OCI-LY7 (cell line): ENCODE measurements at regions not wholly inside any gene's neighbourhood (a gene's known extent, or its start where the extent isn't known, plus 50 kb on each side); places are given as distances from the start of the nearest gene placed in this dataset.
A peak's percentile ranks its signal among the peaks of the same experiment; 100 is the strongest.
"Not testable (repeated sequence)": the region's sequence is repeated elsewhere in the genome, so short reads cannot be mapped to it uniquely, and the experiment has no call there.

Experiments
- BruUV-seq: library from RNA; stranded (reverse); fragments of 400-500 nt; replicated peaks from 2 replicates; lab custom pipeline; 2021; lab: Mats Ljungman, UMichigan
- CTCF ChIA-PET: fragments of 300-600 bp; sonication (Branson Sonifier 250); formaldehyde crosslinking; loops from one replicate; lab custom pipeline; 2022; ENCODE audit warnings: antibody characterized with exemption; ENCODE audit not compliant: unreplicated experiment; lab: Charles Lee
- POLR2A ChIA-PET: fragments of 300-600 bp; sonication (Branson Sonifier 250); formaldehyde crosslinking; loops from one replicate; lab custom pipeline; 2022; ENCODE audit warnings: antibody characterized with exemption; lab: Charles Lee
- DNase-seq: peaks from one replicate; pipeline ENCODE4 v3.0.0-alpha.2; 2015; ENCODE audit warnings: low spot score
- H2AFZ ChIP-seq: fragments of 200-600 bp; sonication (generic), shearing (Covaris generic); 2 replicates; pipeline ENCODE4 v1.6.1; 2014; ENCODE audit warnings: mild to moderate bottlenecking, antibody characterized with exemption, low read length, moderate library complexity
- H3K27ac ChIP-seq: fragments of 200-600 bp; sonication (generic); 2 replicates; pipeline ENCODE4 v1.5.1; 2014; ENCODE audit warnings: mixed run types, low read depth, mild to moderate bottlenecking, moderate library complexity, low read length, inconsistent platforms; ENCODE audit not compliant: poor library complexity, severe bottlenecking
- H3K36me3 ChIP-seq: fragments of 200-600 bp; sonication (generic); 2 replicates; pipeline ENCODE4 v1.6.1; 2014; ENCODE audit warnings: mild to moderate bottlenecking, antibody characterized with exemption, low read length, moderate library complexity, mixed read lengths; ENCODE audit not compliant: insufficient read depth
- H3K4me1 ChIP-seq: fragments of 200-600 bp; sonication (generic); 2 replicates; pipeline ENCODE4 v1.5.1; 2014; ENCODE audit warnings: mild to moderate bottlenecking, low read length; ENCODE audit not compliant: insufficient read depth, poor library complexity, severe bottlenecking
- H3K4me2 ChIP-seq: fragments of 200-600 bp; sonication (generic); 2 replicates; pipeline ENCODE4 v1.6.1; 2014; ENCODE audit warnings: mild to moderate bottlenecking, low read length
- H3K4me3 ChIP-seq: fragments of 200-600 bp; sonication (generic); 2 replicates; pipeline ENCODE4 v1.5.1; 2014; ENCODE audit warnings: mild to moderate bottlenecking, low read depth, low read length; ENCODE audit not compliant: poor library complexity, severe bottlenecking
- H3K79me2 ChIP-seq: fragments of 200-600 bp; sonication (generic); 2 replicates; pipeline ENCODE4 v1.6.1; 2016; ENCODE audit warnings: low read depth, mild to moderate bottlenecking, low read length, moderate library complexity, mixed read lengths; ENCODE audit not compliant: insufficient read depth
- H3K9me2 ChIP-seq: fragments of 200-600 bp; sonication (generic); 2 replicates; pipeline ENCODE4 v1.6.1; 2016; ENCODE audit warnings: mild to moderate bottlenecking, low read length, mixed read lengths; ENCODE audit not compliant: insufficient read depth
- H3K9me3 ChIP-seq: fragments of 200-600 bp; sonication (generic); 2 replicates; pipeline ENCODE4 v1.6.1; 2014; ENCODE audit warnings: mild to moderate bottlenecking, mixed run types, low read length, mixed read lengths
- H4K20me1 ChIP-seq: fragments of 200-600 bp; sonication (generic); 2 replicates; pipeline ENCODE4 v1.6.1; 2014; ENCODE audit warnings: mild to moderate bottlenecking, antibody characterized with exemption, low read length, moderate library complexity, mixed read lengths; ENCODE audit not compliant: insufficient read depth
- EZH2phosphoT487 ChIP-seq: fragments of 200-600 bp; sonication (generic); IDR thresholded peaks from 2 replicates; pipeline ENCODE4 v1.6.1; 2018; ENCODE audit warnings: low read depth, borderline replicate concordance, mild to moderate bottlenecking, mixed run types, antibody characterized with exemption, low read length, moderate library complexity, mixed read lengths
- intact Hi-C: fragments of 100-400 bp; cut with micrococcal nuclease; formaldehyde crosslinking; loops from one replicate; pipeline ENCODE4 v1.10.0; 2022; ENCODE audit not compliant: unreplicated experiment
- TF ChIP-seq, protein P1 (sequence below): fragments of 200-600 bp; sonication (generic); conservative IDR thresholded peaks from 2 replicates; pipeline ENCODE4 v1.5.1; 2014; ENCODE audit warnings: mild to moderate bottlenecking, antibody characterized with exemption, low read length, moderate library complexity, mixed read lengths

DNA sequence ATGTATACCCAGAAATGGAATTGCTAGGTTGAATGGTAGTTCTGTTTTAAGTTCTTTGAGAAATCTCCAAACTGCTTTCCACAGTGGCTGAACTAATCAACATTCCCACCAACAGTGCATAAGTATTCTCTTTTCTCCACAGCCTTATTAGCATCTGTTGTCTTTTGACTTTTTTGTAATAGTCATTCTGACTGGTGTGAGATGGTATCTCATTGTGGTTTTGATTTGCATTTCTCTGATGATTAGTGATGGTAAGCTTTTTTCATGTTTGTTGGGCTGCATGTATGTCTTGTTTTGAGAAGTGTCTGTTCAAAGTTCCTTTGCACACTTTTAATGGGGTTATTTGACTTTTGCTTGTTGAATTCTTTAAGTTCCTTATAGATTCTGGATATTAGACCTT, 52.4 kb upstream of the EHHADH start:
- BruUV-seq, H3K36me3 ChIP-seq, H3K4me1 ChIP-seq, H4K20me1 ChIP-seq, CTCF ChIA-PET, H3K4me2 ChIP-seq, intact Hi-C loops, H3K9me3 ChIP-seq, DNase-seq, POLR2A ChIA-PET, H2AFZ ChIP-seq, H3K27ac ChIP-seq, H3K79me2 ChIP-seq, H3K9me2 ChIP-seq, H3K4me3 ChIP-seq: not testable (repeated sequence)

DNA sequence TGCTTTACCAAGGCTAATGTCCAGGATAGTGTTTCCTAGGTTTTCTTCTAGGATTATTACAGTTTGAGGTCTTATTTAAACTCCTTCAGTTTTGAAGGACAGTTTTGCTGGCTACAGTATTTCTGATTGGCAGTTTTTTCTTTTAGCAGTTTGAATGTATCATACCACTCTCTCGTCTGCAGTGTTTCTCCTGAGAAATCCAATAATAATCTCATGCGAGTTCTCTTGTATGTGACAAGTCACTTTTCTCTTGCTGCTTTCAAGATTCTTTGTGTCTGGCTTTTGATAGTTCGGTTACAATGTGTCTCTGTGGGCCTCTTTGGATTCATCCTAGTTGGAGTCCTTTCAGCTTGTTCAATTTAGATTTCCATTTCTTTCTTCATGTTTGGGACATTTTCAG, 53.0 kb upstream of the EHHADH start:
- Histone ChIP-seq H3K27ac (no peak overlapping the region), H3K4me1 (no peaks in the 10 kb centered on the region), H3K4me3 (no peak overlapping the region), H4K20me1 (no peaks in the 10 kb centered on the region), H2AFZ (no peak overlapping the region), H3K4me2 (no peak overlapping the region), H3K9me3 (no peaks in the 10 kb centered on the region), H3K79me2 (no peaks in the 10 kb centered on the region), H3K36me3 (no peaks in the 10 kb centered on the region), H3K9me2 (no peaks in the 10 kb centered on the region)
- intact Hi-C loops, result no loop called here
- CTCF ChIA-PET, result no interaction called here
- no peak for DNase-seq
- no peak for TF ChIP-seq EZH2phosphoT487
- TF ChIP-seq, protein P1, sequence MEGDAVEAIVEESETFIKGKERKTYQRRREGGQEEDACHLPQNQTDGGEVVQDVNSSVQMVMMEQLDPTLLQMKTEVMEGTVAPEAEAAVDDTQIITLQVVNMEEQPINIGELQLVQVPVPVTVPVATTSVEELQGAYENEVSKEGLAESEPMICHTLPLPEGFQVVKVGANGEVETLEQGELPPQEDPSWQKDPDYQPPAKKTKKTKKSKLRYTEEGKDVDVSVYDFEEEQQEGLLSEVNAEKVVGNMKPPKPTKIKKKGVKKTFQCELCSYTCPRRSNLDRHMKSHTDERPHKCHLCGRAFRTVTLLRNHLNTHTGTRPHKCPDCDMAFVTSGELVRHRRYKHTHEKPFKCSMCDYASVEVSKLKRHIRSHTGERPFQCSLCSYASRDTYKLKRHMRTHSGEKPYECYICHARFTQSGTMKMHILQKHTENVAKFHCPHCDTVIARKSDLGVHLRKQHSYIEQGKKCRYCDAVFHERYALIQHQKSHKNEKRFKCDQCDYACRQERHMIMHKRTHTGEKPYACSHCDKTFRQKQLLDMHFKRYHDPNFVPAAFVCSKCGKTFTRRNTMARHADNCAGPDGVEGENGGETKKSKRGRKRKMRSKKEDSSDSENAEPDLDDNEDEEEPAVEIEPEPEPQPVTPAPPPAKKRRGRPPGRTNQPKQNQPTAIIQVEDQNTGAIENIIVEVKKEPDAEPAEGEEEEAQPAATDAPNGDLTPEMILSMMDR, result no peak
- no TSS peak for BruUV-seq
- POLR2A ChIA-PET, result interaction anchor here (0.5 kb wide), 1 partner anchor 38 kb away, joined by 3 read pairs; no protein-coding TSS in a partner anchor

DNA sequence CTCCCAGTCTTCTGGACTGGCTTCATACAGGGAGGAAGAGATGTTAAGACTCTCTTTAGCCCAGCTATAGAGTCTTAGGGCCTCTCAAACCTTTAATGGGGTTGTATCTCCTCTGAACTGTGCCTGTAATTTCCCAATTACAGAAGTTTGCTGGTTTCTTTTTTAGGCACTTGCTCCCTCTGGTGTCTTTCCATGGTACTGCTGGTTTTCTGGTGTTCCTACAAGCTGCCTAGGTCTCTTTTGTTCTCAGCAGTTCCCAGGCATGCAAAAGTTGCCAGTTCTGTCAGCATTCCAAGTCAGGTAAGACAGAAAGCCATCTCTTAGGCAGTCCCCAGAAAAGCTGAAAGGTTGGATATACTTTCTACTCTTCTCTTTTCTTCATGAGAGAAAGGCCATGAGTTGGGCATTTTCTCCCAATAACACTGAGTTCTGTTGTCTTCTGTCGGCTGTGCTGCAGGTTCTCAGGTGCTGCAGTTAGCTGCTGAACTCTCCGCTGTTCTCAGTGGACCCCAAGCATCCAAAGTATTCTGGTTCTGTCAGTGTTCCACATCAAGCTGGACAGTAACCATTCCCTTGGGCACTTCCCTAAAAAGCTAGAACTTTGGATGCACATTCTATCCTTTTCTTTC, 54.4 kb upstream of the EHHADH start:
- ChIA-PET POLR2A (no interaction called here), CTCF (no interaction called here)
- Histone ChIP-seq H2AFZ (no peak overlapping the region), H3K79me2 (no peaks in the 10 kb centered on the region), H3K36me3 (no peaks in the 10 kb centered on the region), H3K4me1 (no peaks in the 10 kb centered on the region), H3K4me3 (no peak overlapping the region), H3K9me3 (no peaks in the 10 kb centered on the region), H3K9me2 (no peaks in the 10 kb centered on the region), H3K27ac (no peak overlapping the region), H4K20me1 (no peaks in the 10 kb centered on the region), H3K4me2 (no peak overlapping the region)
- TF ChIP-seq, protein P1, result peak; percentile 81
- no peak for TF ChIP-seq EZH2phosphoT487
- intact Hi-C loops, result no loop called here
- peak; percentile 55 for DNase-seq
- BruUV-seq, result no TSS peak
